ENCODE measurements at regions not wholly inside any gene's neighbourhood (a gene's known extent, or its start where the extent isn't known, plus 50 kb on each side); places are given as distances from the start of the nearest gene placed in this dataset.
"Not testable (repeated sequence)": the region's sequence is repeated elsewhere in the genome, so short reads cannot be mapped to it uniquely, and the experiment has no call there.

DNA sequence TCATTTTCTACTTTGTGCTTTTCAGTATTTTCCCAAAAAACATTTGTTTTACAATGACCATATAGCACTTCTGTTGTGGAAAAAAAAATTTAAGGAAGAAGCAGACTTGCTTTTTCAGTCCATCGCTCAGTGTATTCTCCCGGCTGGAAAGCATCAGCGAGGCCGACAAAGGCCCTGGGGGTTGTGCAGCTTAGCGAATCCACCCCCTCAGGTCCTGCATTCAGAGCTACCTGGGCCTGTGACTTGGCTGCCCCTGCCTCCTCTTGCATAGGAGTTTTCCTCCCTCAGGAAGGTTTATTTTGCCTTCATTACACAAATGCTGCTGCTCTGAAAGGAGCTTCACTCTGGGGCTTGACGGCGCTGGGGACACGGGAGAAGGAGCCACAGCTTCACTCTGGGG, 244.4 kb upstream of the MGAT5 start:
- DNase-seq (ENCODE audit: extremely low read depth, low read depth) = no peak
- H3K4me3 ChIP-seq (replicated peaks; ENCODE audit: low read depth, low read length) = no peak overlapping the region
- TF ChIP-seq, protein P1, sequence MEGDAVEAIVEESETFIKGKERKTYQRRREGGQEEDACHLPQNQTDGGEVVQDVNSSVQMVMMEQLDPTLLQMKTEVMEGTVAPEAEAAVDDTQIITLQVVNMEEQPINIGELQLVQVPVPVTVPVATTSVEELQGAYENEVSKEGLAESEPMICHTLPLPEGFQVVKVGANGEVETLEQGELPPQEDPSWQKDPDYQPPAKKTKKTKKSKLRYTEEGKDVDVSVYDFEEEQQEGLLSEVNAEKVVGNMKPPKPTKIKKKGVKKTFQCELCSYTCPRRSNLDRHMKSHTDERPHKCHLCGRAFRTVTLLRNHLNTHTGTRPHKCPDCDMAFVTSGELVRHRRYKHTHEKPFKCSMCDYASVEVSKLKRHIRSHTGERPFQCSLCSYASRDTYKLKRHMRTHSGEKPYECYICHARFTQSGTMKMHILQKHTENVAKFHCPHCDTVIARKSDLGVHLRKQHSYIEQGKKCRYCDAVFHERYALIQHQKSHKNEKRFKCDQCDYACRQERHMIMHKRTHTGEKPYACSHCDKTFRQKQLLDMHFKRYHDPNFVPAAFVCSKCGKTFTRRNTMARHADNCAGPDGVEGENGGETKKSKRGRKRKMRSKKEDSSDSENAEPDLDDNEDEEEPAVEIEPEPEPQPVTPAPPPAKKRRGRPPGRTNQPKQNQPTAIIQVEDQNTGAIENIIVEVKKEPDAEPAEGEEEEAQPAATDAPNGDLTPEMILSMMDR (IDR thresholded peaks at IDR 0.05; ENCODE audit: low read depth, low read length, missing control alignments) = no peak

DNA sequence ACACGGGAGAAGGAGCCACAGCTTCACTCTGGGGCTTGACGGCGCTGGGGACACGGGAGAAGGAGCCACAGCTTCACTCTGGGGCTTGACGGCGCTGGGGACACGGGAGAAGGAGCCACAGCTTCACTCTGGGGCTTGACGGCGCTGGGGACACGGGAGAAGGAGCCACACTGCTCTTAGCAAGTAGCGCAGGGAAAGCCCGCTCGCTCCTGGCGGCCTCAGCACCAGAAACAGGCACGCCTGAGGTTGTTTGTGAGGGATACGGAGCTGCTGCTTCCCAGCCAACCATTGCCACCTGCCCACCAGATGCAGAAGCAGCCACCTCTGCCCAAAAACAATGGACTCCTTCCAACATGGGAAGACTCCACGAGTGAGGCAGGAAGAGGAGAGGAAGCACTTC, 244.0 kb upstream of the MGAT5 start:
- H3K4me3 ChIP-seq (replicated peaks; ENCODE audit: low read depth, low read length); DNase-seq (ENCODE audit: extremely low read depth, low read depth): not testable (repeated sequence)

DNA sequence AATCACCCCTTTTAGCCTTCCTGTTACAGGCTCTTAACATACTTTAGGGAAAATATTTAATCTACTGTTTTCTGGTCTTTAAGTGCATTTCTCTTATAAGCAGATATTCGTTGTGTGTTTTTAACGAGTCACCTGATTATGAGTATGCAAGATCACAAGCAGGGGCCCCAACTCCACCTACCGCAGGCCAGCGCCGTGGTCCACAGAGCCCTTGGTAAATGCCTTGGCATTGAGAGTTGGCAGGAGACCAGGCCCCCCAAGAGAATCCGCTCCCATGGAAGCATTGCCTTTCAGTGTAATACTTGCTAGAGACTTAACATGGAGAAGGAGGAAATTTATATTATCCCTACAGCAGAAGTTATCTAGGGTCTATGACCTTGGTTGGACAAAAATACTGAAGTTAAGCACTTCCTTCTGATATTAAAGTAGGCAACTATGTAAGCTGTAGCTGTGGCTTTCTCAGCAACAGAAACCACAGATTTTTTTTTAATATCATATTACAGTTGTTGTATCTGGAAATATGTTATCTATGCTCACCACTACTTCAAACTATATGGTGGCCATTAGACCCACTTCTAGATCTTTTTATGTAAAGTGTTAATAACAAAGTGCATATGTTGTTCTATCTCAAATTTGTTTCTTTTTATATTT, 241.8 kb upstream of the MGAT5 start:
- no peak for DNase-seq (ENCODE audit: extremely low read depth, low read depth)
- TF ChIP-seq, protein P1 (IDR thresholded peaks at IDR 0.05; ENCODE audit: low read depth, low read length, missing control alignments) = no peak

DNA sequence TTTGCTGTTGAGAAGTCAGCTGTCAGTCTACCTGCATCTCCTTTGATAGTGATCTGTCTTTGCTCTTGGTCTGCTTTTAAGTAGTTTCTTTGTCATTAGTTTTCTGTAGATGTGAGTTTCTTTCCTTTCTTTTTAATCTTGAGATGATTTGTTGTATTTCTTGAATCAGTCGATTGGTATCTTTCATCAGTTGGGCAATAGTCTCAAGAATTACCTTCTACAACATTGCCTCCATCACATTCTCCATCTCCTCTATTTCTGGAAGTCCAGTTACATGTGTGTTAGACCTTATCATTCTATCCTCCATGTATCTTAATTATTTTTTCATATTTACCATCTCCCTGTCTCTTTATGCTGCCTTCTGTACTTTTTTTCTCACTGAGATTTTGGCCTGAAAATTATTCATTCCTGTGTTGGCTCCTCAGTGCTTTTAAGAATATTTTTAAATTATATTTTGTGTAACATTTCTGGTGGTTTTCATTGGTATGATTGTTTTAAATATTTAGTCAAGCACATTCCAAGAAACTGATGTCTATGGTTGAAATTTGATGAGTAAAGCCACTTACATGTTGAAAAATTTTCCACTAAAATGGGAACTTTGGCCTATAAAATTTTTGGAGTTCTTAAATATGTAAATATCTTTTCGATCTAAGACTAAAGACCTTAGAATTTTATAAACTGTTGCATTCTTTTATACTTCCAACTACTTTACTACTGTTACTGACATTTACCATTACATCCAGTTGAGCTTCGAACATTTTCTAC, 239.5 kb upstream of the MGAT5 start:
- TF ChIP-seq, protein P1 (IDR thresholded peaks at IDR 0.05; ENCODE audit: low read depth, low read length, missing control alignments) = no peak
- no peak for DNase-seq (ENCODE audit: extremely low read depth, low read depth)
- no peak overlapping the region for H3K4me3 ChIP-seq (replicated peaks; ENCODE audit: low read depth, low read length)

More for the DNA sequence above, 241.8 kb upstream of the MGAT5 start:
- H3K4me3 ChIP-seq (replicated peaks; ENCODE audit: low read depth, low read length) = no peak overlapping the region

DNA sequence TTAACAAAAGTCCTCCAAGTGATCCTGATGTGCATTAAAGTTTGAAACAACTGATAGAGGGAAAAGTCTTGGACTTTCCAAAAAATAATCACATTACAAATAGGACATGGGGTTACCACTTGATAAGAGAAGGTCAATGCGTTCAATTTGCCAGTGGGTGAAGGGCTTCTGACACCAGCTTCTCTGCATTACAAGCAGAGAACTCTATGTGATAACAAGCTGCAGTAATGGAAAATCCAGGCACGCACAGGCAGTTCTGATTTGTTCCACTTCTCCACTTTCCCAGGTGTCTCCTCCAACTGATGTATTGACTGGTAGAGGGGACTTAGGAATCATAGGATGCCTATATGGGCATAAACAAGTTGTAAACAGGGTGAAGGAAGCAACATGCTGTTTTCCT, 234.0 kb upstream of the MGAT5 start:
- TF ChIP-seq, protein P1 (IDR thresholded peaks at IDR 0.05; ENCODE audit: low read depth, low read length, missing control alignments) = no peak
- H3K4me3 ChIP-seq (replicated peaks; ENCODE audit: low read depth, low read length) = no peak overlapping the region
- no peak for DNase-seq (ENCODE audit: extremely low read depth, low read depth)

DNA sequence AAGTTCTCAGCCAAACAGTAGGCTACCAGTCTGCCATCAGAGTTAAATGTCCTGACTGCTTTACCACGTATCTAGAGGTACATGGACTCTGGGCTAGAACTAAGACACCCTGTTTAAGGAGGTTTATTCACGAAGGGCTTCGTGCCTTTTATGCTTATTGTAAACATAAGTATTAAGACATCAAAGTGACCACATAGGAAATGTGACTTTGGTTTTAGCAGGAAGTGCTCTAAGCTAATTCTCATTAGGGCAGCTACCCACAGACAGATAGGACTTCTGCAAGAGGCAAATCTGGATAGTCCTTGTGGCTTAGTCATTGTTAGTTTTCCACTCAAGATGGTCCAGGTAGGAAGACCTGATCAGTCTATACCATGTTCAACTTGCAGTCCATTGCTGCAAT, 233.3 kb upstream of the MGAT5 start:
- DNase-seq (ENCODE audit: extremely low read depth, low read depth) = no peak
- TF ChIP-seq, protein P1 (IDR thresholded peaks at IDR 0.05; ENCODE audit: low read depth, low read length, missing control alignments) = no peak
- H3K4me3 ChIP-seq (replicated peaks; ENCODE audit: low read depth, low read length) = no peak overlapping the region

DNA sequence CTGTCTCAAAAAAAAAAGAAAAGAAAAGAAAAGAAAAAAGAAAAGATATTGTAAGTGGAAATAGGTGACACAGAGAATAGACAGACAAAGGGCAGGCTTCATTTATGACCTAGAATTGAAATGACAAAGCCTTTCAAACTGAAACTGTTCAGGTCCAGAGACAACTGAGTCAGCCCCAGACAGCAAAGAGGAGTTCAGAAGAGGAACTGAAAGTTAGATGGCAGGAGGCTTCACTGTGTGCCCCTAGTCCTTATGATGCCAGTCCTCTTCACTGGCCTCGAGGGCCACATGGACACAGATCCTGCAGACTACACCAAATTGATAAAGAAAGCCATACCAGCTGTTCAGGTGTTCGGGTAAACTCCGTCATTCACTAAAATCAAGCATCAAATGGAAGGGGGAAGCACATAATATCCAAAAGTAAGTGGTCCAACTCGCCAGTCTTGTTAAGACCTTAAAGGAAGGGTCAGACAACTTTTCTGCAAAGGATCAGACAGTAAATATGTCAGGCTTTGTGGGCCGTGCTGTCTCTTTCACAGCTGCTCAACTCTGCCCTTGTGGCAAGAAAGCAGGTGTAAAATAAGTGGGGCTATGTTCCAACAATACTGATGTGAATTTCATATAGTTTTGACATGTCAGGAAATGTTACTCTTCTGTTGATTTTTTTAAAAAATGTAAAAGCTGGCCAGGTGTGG, 231.9 kb upstream of the MGAT5 start:
- no peak for DNase-seq (ENCODE audit: extremely low read depth, low read depth)
- TF ChIP-seq, protein P1 (IDR thresholded peaks at IDR 0.05; ENCODE audit: low read depth, low read length, missing control alignments) = no peak
- H3K4me3 ChIP-seq (replicated peaks; ENCODE audit: low read depth, low read length) = no peak overlapping the region

Data from HFF-Myc (cell line).